A172 (cell line): ENCODE measurements at regions not wholly inside any gene's neighbourhood (a gene's known extent, or its start where the extent isn't known, plus 50 kb on each side); places are given as distances from the start of the nearest gene placed in this dataset.

Source experiments
- DNase-seq: peaks from one replicate; pipeline ENCODE4 v3.0.0-alpha.2; 2015; ENCODE audit warnings: low spot score

GRCh38 chr4:178037459-178038214 is 595.4 kb upstream of the AGA start:
- no peak for DNase-seq

GRCh38 chr4:178056996-178057395 is 614.8 kb upstream of the AGA start:
- no peak for DNase-seq

GRCh38 chr4:178063568-178063967 is 621.3 kb upstream of the AGA start:
- DNase-seq = no peak

GRCh38 chr4:178066338-178066941 is 624.2 kb upstream of the AGA start:
- no peak for DNase-seq

GRCh38 chr4:178068136-178068535 is 625.9 kb upstream of the AGA start:
- DNase-seq = no peak

GRCh38 chr4:178070163-178070562 is 627.9 kb upstream of the AGA start:
- DNase-seq = no peak

- no peak for DNase-seq
These were observed 638.1 kb upstream of the AGA start for GRCh38 chr4:178080312-178080711.

GRCh38 chr4:178081176-178081575 is 638.9 kb upstream of the AGA start:
- no peak for DNase-seq

- no peak for DNase-seq
These were observed 639.7 kb upstream of the AGA start for GRCh38 chr4:178081896-178082295.

GRCh38 chr4:178082906-178083305 is 640.7 kb upstream of the AGA start:
- DNase-seq = no peak

GRCh38 chr4:178083968-178084367 is 641.7 kb upstream of the AGA start:
- DNase-seq = no peak

- peak; percentile 4 for DNase-seq
These were observed 644.1 kb upstream of the AGA start for GRCh38 chr4:178086320-178086719.

GRCh38 chr4:178090640-178091411 is 648.6 kb upstream of the AGA start:
- no peak for DNase-seq

GRCh38 chr4:178102139-178102538 is 659.9 kb upstream of the AGA start:
- DNase-seq = no peak

GRCh38 chr4:178105242-178105641 is 663.0 kb upstream of the AGA start:
- DNase-seq = no peak

- no peak for DNase-seq
These were observed 694.6 kb upstream of the AGA start for GRCh38 chr4:178136736-178137345.

GRCh38 chr4:178137732-178138471 is 695.7 kb upstream of the AGA start:
- DNase-seq = no peak

- DNase-seq = no peak
These were observed 696.3 kb upstream of the AGA start for GRCh38 chr4:178138491-178138890.

GRCh38 chr4:178140326-178140915 is 698.2 kb upstream of the AGA start:
- no peak for DNase-seq

GRCh38 chr4:178142724-178143123 is 700.5 kb upstream of the AGA start:
- no peak for DNase-seq

GRCh38 chr4:178148106-178148505 is 705.9 kb upstream of the AGA start:
- no peak for DNase-seq
